Liver (tissue), 8 donors: ENCODE measurements at regions not wholly inside any gene's neighbourhood (a gene's known extent, or its start where the extent isn't known, plus 50 kb on each side); places are given as distances from the start of the nearest gene placed in this dataset.

Experiments used
- DNase-seq: peaks from one replicate; pipeline ENCODE4 v3.0.0-alpha.2; 2017; ENCODE audit warnings: low spot score
- H3K27ac ChIP-seq, 2 donors: one replicate each; pipeline ENCODE4 v1.7.0; 2013; ENCODE audit warnings: inconsistent platforms in 2 of 2, low read length in 2 of 2, control low read depth in 1 of 2, low read depth in 1 of 2, mild to moderate bottlenecking in 1 of 2
- H3K27me3 ChIP-seq, 4 donors: one replicate each; pipeline versions ENCODE4 v1.6.1 to v1.7.0; 2013; ENCODE audit warnings: low read length in 3 of 4, inconsistent platforms in 1 of 4, mild to moderate bottlenecking in 1 of 4, moderate library complexity in 1 of 4; ENCODE audit not compliant: control insufficient read depth in 4 of 4, insufficient read depth in 4 of 4
- H3K36me3 ChIP-seq, 4 donors: one replicate each; pipeline versions ENCODE4 v1.6.1 to v1.7.0; 2013; ENCODE audit warnings: low read length in 3 of 4, mild to moderate bottlenecking in 3 of 4, low read depth in 1 of 4, moderate library complexity in 1 of 4; ENCODE audit not compliant: control insufficient read depth in 4 of 4, insufficient read depth in 3 of 4
- H3K4me1 ChIP-seq, 4 donors: one replicate each; pipeline versions ENCODE4 v1.6.1 to v1.7.0; 2013; ENCODE audit warnings: low read length in 3 of 4, mild to moderate bottlenecking in 3 of 4, moderate library complexity in 1 of 4; ENCODE audit not compliant: control insufficient read depth in 4 of 4, insufficient read depth in 4 of 4
- H3K4me3 ChIP-seq, 3 donors: one replicate each; pipeline versions ENCODE4 v1.6.1 to v1.7.0; 2013; ENCODE audit warnings: low read length in 3 of 3, control low read depth in 1 of 3, low read depth in 1 of 3, mild to moderate bottlenecking in 1 of 3
- H3K9ac ChIP-seq, 2 donors: one replicate each; pipeline ENCODE4 v1.7.0; 2013; ENCODE audit warnings: low read length in 2 of 2, mild to moderate bottlenecking in 2 of 2, moderate library complexity in 2 of 2, control low read depth in 1 of 2, low read depth in 1 of 2
- H3K9me3 ChIP-seq, 4 donors: one replicate each; pipeline versions ENCODE4 v1.6.1 to v1.7.0; 2013; ENCODE audit warnings: low read length in 3 of 4; ENCODE audit not compliant: control insufficient read depth in 4 of 4
- ATF3 ChIP-seq: IDR thresholded peaks from 2 replicates; pipeline ENCODE4 v1.6.1; 2016; ENCODE audit warnings: antibody characterized with exemption
- FOXA2 ChIP-seq: IDR thresholded peaks from 2 replicates; pipeline ENCODE4 v1.6.1; 2016; ENCODE audit warnings: antibody characterized with exemption
- GABPA ChIP-seq, 2 donors: IDR thresholded peaks in 1 of 2; conservative IDR thresholded peaks in 1 of 2; 2 replicates each; pipeline ENCODE4 v1.6.1; 2016; ENCODE audit warnings: antibody characterized with exemption in 2 of 2, mild to moderate bottlenecking in 1 of 2, moderate library complexity in 1 of 2
- HNF4A ChIP-seq, 2 donors: conservative IDR thresholded peaks; 2 replicates each; pipeline ENCODE4 v1.6.1; 2016; ENCODE audit warnings: antibody characterized with exemption in 2 of 2, mild to moderate bottlenecking in 2 of 2
- HNF4G ChIP-seq: IDR thresholded peaks from 2 replicates; pipeline ENCODE4 v1.6.1; 2016; ENCODE audit warnings: antibody characterized with exemption
- JUND ChIP-seq, 2 donors: IDR thresholded peaks; 2 replicates each; pipeline ENCODE4 v1.6.1; 2016; ENCODE audit warnings: antibody characterized with exemption in 2 of 2
- REST ChIP-seq: IDR thresholded peaks from 2 replicates; pipeline ENCODE4 v1.6.1; 2016; ENCODE audit warnings: antibody characterized with exemption, mild to moderate bottlenecking
- RXRA ChIP-seq, 2 donors: IDR thresholded peaks; 2 replicates each; pipeline ENCODE4 v1.6.1; 2017 to 2018; ENCODE audit warnings: antibody characterized with exemption in 2 of 2, mild to moderate bottlenecking in 1 of 2
- SP1 ChIP-seq: IDR thresholded peaks from 2 replicates; pipeline ENCODE4 v1.6.1; 2018; ENCODE audit warnings: antibody characterized with exemption, mild to moderate bottlenecking
- TAF1 ChIP-seq: conservative IDR thresholded peaks from 2 replicates; pipeline ENCODE4 v1.6.1; 2016; ENCODE audit warnings: antibody characterized with exemption, mild to moderate bottlenecking
- ZBTB33 ChIP-seq: IDR thresholded peaks from 2 replicates; pipeline ENCODE4 v1.6.1; 2016; ENCODE audit warnings: antibody characterized with exemption
- WGBS: extraction: QIAGEN DNeasy Blood & Tissue Kit; methylation state at CpG from one replicate; pipeline ENCODE4 v1.1.7; 2013; 5-methylcytosine and 5-hydroxymethylcytosine counted together
- TF ChIP-seq, protein P1 (sequence below): fragments of 150-350 bp; IDR thresholded peaks from 2 replicates; pipeline ENCODE4 v1.5.1; 2017; ENCODE audit warnings: improper control_type of control experiment, low read depth, low read length; ENCODE audit not compliant: missing input control
- donor health status: healthy.
- donor health status: healthy.
- donor health status: healthy.
- donor health status: healthy.
- donor health status: healthy.

- TF ChIP-seq, protein P1, sequence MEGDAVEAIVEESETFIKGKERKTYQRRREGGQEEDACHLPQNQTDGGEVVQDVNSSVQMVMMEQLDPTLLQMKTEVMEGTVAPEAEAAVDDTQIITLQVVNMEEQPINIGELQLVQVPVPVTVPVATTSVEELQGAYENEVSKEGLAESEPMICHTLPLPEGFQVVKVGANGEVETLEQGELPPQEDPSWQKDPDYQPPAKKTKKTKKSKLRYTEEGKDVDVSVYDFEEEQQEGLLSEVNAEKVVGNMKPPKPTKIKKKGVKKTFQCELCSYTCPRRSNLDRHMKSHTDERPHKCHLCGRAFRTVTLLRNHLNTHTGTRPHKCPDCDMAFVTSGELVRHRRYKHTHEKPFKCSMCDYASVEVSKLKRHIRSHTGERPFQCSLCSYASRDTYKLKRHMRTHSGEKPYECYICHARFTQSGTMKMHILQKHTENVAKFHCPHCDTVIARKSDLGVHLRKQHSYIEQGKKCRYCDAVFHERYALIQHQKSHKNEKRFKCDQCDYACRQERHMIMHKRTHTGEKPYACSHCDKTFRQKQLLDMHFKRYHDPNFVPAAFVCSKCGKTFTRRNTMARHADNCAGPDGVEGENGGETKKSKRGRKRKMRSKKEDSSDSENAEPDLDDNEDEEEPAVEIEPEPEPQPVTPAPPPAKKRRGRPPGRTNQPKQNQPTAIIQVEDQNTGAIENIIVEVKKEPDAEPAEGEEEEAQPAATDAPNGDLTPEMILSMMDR: no peak
- TF ChIP-seq HNF4G: no peak
- no peak for TF ChIP-seq GABPA (IDR thresholded peaks at IDR 0.05 in 1 of 2, conservative IDR thresholded peaks at IDR 0.05 in 1 of 2)
- no peak for TF ChIP-seq RXRA (IDR thresholded peaks at IDR 0.05)
- no peak for TF ChIP-seq SP1
- TF ChIP-seq JUND (IDR thresholded peaks at IDR 0.05): no peak
- no peak for TF ChIP-seq HNF4A (conservative IDR thresholded peaks at IDR 0.05)
- no peak for TF ChIP-seq TAF1
- no peak for TF ChIP-seq ATF3
- no peak for TF ChIP-seq FOXA2
Measured at GRCh38 chr4:123624959-123625358, 228.4 kb downstream of the SPRY1 start (continued).

DNA sequence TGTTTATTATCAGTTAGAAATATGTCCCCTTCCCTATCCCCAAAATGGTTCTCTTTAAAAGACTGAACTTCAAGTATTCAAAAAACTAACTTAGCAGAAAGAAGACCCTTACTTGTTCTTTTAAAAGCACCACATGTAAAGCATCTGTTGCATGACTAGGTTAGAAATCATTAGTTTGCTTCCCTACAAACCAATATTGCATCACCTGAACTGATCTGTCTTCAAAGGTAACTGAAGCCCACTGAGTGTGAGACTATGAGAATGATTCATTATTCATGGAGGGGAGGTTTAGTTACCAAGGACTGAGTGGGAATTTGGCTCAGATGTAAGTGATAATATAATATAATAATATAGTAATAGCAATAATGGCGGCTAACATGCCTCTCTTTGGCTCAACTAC is 231.7 kb downstream of the SPRY1 start:
- TF ChIP-seq ZBTB33 (no peak), RXRA (IDR thresholded peaks at IDR 0.05) (no peak), REST (no peak)
- no peak for DNase-seq
- WGBS: 97% methylated on average over 1 of the region's 1 CpG
- H3K9ac ChIP-seq: no peak overlapping the region
- H3K27me3 ChIP-seq: no peaks in the 10 kb centered on the region
- H3K27ac ChIP-seq: no peak overlapping the region
- no peak overlapping the region for H3K4me3 ChIP-seq
- H3K9me3 ChIP-seq: no peaks in the 10 kb centered on the region
- no peaks in the 10 kb centered on the region for H3K4me1 ChIP-seq
- no peaks in the 10 kb centered on the region for H3K36me3 ChIP-seq
